Islet of Langerhans (tissue), 1 donor: ENCODE measurements at regions not wholly inside any gene's neighbourhood (a gene's known extent, or its start where the extent isn't known, plus 50 kb on each side); places are given as distances from the start of the nearest gene placed in this dataset.
"Not testable (repeated sequence)": the region's sequence is repeated elsewhere in the genome, so short reads cannot be mapped to it uniquely, and the experiment has no call there.

ENCODE experiments used
- FAIRE-seq: peaks from one replicate; lab custom pipeline; 2011; peaks lifted over from hg19 to GRCh38; lab: Jason Lieb, UNC

DNA sequence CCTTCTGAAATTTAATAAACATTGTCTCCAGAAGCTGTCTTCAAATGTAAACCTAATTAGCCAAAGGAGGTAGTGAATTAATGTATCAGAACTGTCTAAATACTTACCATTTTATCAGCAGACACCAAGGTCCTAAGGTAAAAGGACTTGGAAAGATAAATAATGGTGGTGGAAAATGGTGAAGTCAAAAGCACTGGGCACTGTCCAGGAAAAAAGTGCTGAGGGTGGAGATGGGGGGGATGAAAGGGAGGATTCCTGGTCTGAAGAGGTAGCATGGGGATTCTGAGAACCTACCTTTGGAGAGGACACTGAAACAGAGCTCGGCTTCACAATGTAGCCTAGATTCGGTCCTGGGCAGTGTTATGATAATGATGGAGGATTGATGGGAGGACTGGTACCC lies 149.0 kb upstream of the DPH6 start:
- FAIRE-seq = no peak

DNA sequence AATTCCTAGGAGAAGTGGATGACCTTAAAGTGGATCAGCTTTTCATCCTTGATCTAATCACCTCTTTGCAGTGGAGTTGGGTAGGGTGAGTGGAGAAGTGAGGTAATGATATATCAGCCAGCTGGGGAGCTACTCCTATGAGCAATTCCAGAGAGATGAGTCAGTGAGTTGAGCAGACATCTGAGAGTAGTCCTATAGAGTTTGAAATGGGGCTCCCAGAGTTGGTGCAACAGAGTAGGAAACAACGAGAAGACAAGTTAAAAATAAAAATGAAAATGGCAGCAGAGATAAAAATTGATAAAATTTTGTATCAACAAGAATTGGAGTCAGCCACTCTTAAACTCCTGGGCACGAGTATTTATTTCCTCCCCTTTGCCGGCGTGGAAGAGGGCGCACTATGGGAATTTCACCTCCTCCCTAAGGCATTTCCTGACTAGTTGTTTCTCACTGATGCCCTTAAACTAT lies 150.8 kb upstream of the DPH6 start:
- FAIRE-seq = no peak

DNA sequence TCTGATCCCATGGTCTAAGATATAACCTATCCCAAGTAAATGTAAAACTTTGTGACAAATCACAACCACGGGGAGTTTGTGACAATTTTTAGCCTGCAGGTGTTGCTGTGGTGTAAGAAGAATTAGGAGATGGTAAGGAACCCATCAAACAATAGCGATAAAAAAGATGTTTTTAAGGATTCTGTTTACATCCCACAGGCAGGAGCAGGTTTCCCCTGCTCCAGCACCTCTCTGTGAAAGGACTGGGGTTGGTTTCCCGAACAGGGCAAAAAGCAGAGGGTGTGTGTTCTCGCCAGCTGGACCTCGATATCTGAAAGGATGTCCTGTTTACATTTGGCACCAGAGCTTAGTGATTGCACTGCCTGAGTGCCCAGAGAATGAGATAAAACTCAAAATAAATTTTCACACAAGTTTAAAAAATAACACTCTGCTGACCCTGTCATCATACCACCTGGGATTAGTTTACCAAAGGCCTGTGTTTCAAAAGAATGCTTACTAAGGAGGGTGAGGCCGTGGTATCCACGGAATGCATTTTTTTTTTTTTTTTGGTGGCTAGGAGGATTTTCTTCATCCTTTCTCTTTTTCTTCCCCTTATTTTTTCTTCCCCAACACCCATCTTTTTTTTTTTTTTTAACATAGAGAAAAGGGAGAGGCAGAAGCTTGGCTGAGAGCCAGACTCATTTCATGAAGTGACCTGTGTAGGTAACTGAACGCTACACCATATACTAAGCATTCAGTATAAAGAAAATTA lies 151.8 kb upstream of the DPH6 start:
- peak; percentile 88 for FAIRE-seq

DNA sequence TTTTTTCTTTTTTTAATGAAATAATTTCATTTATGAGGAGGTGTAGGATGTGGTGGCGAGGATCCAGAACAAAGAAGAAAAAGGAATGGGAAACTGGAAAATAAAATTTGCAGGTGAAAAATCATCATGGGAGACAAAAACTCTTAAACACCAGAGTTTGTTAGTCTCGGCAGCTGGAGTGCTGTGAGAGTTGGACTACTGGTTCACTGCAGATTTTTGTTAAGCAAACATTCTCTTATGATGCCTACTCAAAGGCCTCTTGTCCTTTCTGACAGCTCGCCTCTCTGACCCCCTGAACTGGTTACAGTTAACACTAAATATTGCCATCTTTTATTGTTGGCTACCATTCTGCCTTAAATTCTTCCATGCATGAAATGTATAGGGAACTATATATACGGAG lies 152.4 kb upstream of the DPH6 start:
- no peak for FAIRE-seq

DNA sequence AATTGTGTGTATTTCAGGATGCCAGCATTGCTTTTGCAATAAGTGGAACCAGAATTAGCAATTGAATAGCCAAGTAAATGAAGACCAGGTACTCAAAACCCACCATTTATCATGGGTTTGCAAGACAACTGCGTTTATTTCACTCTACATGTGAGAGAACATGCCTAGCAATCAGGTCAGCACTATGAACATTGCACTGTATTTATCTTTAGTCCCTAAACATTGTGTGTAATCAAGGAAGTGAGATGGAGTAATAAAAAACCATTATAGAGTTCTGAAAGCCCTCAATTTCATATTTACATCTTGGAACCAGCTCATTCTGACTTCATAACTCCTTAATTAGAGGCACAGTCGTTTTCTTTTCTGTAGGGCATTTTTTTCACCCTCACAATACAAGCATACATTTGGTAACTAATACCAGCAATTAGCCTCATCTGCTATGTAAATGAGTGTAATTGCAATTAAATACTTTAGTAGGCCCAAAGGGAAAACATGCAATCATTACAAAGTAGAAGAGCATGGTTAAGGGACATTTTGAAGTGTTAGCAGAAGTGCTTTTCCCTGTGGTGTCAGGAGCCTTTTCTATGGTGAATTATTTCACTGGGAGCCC lies 153.1 kb upstream of the DPH6 start:
- FAIRE-seq = peak; percentile 61

DNA sequence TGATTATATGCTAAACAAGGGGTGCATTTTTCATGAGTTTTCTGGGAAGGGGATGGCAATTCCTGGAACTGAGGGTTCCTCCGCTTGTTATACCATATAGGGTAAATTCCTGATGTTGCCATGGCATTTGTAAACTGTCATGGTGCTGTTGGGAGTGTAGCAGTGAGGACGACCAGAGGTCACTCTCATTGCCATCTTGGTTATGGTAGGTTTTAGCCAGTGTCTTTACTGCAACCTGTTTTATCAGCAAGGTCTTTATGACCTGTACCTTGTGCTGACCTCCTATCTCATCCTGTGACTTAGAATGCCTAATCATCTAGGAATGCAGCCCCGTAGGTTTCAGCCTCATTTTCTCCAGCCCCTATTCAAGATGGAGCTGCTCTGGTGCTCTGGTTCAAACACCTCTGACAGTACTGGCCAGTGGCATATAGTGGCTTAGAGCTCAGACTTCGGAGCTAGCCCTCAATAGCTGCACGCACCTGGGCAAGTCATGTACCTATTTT lies 154.2 kb upstream of the DPH6 start:
- FAIRE-seq = not testable (repeated sequence)

DNA sequence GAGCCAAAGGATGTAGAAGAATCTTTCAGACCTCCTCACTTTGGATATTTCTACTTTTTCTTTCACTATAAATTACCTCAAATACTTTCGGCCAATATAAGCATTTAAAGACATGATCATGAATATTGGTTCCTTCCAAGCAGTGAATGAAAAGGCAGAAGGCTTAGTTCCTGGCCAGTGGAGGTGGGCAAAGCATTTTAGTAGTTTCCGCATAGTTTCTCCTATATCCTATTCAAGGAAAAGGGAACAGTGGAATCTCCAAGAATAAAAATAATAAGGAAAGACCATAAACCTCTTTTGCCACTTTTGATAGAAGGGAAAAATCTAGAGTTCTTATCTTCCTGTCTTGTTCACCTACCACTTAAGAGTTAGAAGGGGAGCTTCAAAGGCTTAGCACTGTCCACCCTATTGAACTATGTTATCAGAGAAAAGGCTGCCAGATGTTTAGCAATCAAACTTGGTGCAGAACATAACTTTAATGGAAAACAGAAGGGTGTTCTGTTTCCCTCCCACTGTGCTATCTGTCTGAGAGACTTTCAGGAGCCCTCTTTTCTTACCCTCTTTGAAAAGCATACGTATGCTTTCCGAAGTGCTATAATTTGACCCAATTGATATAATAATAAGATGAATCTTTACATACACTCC lies 155.6 kb upstream of the DPH6 start:
- no peak for FAIRE-seq

DNA sequence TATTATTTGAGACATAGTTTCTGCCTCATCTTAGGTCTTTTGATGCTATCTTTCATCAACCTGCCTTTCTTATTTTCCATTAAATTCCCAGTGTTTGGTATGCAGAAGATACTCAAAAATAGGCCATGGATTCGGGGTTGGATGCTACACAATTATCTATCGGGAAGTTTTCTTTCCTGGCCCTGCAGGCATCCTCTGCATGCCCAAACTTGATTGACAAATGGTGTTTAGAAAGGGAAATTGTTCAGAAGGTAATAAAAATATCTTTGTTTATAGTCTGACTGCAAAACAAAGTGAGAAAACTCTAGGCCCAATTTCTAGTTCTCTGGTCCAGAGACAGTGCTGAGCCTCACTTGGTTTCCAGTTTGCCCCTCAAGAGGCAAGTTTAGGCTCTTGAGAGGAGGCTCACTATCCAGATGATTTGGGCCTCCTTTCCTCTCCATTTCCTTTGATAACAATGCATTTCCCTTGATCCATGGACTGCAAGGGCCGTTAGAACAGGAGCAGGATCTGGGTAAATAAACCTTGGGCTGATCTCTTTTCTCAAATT lies 157.1 kb upstream of the DPH6 start:
- no peak for FAIRE-seq

DNA sequence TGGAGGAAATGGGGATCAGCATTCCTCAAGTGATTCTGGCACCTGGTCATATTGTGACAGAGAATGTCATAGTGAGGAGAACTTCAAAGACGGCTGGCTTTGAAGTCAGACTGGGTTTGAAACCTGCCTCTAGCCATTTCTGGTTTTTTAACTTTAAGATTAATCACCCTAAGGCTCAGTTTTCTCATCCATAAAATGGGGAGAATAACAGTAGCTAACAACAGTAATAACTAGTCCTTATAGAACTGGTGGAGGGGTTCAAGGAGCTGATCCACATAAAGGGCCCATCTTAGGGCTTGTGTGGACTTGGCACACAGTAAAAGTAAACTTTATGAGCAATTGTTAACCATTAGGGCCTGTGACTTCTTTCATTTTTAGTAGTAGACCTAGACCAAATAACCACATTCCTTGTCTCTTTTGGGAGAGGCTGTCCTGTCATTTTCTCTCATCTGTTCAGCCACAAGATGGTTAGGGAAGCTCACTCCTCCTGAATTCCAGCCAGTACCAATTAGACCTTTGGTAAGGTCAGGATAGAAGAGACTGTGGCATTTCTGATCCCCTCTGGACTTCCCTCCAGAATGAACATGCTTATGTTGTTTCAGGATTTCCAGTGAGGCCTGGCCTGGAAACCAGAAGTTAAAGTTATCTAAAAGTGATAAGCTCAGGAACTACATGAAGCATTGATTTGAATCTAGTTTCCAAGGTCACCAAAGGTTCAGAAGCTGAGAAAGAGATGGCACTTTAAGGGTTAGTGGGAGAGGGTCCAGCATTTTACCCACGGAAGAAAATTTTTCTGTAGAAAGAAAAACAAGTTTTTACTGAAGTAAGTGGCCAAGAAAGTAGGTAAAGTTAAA lies 159.3 kb upstream of the DPH6 start:
- FAIRE-seq = no peak

DNA sequence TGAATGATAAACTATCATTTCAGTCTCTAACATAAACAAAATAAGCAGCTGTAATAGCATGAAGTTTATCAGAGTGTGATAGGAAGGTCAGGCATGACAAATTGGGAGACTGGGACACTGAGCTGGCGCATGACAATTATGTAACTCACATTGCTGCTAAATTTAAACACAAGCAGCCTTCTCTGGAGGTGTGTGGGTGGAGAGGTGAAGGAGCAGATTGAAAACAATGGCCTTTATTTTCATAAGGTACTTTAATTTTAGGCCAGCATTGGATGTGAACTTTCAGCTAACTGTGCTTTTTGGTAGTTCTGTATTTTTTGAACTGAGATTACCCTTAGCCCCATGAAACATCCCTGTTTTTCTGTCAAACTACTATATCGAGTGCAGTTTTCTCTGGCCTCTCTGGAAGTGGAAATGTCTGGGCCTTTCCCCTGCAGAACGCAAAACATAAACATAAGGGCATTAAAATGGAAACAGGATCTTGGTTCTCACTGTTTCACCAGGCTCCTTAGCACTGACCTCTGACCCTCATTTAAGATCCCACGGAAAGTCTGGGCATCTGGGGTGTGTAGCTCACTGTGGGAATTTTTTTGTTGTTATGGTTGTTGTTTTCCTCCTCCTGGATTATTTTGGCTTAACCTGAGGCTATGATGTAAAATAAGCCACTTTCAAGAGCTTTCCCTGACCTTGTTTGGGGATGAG lies 160.1 kb upstream of the DPH6 start:
- FAIRE-seq = peak; percentile 88

DNA sequence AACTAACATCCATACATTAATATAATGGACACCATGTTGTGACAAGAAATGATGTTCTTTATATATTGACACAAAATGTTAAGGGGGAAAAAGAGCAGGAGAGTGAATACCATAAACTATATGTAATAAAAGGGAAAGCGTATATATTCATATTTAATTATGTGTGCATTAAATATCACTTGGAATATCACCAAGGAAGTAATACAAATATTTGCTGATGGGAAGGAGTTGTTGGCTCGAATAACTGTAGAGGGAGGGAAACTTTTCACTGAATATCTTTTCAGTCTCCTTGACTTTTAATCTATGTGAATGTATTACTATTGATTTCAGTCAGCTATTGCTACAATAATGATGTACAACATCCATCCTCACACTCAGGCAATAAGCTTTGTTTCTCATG lies 167.0 kb upstream of the DPH6 start:
- no peak for FAIRE-seq

DNA sequence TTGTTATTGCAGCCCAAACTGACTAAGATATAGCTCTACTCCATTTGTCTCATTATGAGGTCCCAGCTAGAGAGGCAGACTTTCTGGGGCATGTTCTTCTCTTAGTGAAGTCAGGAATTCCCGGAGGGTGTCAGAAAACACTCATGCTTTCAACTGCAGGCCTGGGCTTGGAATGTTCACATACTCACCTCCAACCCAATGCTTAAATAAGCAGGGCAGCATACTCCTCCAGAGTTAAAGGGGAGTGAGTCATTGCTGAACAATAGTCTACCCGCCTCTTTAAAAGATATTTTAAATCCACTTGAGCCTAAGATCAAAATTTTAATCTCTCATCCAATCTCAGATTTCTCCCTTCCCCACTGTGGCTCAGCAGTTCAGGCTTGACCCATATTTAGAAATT lies 167.8 kb upstream of the DPH6 start:
- FAIRE-seq = no peak

DNA sequence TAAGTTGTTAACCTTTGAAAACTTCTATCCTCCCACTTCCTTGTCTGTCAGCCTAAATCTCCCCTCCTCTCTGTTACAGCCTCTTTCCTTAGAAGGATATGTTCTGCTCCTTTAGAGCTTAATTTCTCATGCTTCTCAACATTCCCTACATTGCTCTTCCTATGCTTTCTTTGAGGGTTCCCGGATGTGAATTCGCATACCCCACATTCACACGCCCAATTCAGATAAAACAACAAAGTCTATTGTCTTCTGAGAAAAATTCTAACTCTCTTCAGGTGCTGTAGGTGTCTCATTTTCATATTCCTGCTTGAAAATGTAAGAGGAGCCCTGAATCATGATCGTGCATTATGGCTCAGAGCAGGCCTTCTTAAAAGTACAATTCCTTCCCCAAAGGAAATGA lies 171.8 kb upstream of the DPH6 start:
- FAIRE-seq = no peak

DNA sequence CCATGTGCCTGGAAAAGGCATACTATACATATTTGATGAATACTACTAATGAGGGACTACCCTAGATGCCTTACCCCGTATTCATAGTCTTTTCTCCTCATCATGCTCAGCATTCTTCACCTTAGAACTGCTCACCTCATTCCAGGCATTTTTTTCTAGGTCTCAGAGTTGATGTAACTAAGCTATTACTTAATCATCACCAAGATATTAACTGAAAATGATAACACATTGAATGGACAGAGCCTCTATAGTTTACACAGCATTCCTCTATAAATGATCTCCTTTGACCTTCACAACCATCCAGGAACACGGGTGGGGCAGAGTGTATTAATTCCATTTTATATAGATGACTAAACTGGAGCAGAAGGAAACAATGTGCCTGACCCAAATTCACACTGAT lies 174.1 kb upstream of the DPH6 start:
- no peak for FAIRE-seq

DNA sequence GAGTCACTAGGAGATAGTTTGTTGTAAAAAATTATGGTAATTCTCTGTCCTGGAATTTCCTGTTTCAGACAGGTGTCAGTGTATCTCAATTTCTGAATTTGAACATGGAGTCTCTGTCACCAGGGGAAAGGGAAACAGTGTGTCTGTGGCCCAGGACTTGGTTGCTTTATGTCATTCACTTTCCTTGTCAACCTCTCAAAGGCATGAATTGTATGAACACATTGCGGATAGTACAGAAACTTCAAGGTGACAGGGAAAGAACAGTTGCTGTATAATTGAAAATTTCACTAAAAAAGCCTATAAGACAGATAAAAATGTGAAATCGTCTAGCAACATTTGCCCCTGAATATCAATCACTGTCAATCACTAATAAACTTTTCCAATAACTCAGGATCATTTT lies 175.0 kb upstream of the DPH6 start:
- no peak for FAIRE-seq

DNA sequence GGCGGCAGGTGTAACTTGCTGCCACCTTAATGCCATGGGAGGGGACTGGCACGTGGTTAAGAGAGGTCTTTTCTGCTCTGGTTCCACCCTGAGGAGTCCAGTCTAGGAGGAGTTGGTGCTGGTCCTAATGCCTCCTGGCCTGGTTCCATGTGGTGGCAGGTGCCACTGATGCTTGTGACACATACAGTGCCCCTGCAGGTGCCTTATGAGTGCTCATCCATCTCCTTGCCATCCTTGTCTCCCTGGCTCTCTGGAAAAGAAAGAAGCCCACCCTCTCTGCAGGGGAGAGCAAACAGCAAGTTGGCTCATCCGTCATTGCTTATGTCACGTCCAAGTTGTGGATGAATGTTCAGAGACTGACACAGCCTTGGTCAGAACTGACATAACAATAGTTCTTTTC lies 175.8 kb upstream of the DPH6 start:
- no peak for FAIRE-seq

DNA sequence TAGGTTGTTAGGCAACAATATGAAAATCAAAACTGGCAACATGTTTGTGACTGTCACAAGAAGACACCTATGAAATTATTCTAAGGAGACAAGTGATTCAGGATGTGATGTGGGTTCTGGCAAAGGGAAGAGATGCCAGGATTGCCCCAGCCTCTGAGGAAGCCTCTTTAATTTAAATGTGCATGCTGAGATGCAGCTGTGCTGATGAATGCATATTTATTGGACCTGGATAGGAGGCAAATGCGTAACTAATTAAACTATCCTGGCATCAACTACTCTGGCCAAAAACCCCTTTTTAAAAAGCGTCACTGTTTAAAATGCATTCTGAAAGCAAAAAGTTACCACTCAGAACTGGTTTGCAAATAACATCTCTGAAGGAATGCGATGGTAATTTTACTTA lies 176.5 kb upstream of the DPH6 start:
- FAIRE-seq = no peak

DNA sequence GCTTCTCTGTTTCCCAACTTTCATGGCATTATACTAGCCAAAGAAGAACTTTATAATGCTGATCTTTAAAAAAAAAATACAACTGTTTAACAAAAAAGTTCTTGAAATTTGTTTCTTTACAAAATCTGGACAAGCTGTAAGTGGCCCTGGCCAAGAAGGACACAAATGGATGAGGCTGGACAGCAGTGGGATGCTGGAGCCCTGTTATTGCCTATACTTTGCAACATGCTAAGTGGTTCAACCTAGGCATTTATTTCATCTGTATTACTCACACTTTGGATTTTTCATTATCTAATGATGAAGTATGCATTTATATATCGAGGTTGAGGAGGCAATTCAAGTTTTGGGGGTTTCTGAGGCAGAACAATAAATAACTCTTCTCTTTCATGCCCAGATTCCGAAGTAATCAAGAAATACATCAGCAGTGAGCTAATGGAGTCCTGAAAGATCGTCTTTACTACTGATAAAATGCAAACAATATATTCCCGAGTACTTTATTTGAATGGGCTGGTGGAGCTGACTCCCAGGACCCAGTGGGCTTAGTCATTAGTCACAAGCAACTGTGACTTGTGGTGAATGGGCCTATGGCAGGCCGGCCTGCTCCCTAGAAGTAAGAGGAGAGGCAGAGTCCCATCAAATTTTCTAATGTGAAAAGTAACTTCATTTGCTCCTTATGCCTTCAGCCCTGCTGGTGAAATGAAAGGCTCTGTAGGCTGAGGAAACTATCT lies 177.3 kb upstream of the DPH6 start:
- no peak for FAIRE-seq

DNA sequence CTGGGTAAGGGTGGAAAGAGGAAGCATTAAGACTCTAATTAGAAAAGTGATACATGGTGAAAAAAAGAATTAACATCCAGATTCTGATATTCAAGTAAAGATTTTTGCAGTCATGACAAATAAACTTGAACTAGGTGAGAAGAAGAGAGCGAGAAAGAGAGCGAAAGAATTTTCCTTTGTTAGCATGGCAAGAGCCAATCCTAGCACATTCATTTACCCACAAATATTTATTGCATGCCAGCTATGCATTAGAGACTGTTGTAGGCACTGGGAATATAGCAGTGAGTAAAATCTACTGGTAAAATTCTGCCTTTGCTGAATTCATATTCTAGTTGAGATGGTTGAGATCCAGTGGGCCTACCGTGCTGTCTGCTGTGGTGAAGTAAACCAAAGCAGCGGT lies 177.9 kb upstream of the DPH6 start:
- FAIRE-seq = no peak

DNA sequence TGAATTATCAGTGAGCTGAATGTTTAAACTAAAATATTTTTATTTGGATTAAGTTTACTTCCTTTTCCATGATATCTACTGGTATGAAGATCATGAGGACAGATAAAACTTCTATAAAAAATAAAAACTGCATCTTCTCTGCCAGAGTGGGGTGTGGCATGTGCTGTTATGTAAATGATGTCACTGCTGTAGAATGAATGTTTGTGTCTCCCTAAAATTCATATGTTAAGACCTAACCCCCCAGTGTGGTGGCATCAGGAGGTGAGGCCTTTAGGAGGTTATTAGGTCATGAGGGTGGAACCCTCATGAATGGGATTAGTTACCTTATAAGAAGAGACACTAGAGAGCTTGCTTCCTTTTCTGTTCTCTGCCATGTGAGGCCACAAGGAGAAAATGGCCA lies 178.7 kb upstream of the DPH6 start:
- FAIRE-seq = no peak

DNA sequence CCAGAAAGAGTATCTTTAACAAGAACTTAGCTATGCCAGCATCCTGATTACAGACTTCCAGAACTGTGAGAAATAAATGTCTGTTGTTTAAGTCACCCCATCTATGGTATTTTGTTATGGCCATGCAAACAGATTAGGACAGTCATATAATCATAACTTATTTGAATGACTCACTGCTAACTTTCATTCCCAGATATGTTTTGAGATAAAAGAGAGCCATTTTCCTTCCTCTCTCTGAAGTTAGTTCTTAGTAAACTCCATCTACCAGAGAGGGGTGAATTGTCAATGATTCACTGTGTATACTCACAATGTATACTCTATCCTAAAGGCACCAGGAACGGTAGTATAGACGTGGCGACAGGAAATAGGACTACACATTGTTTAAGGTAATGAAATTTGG lies 179.4 kb upstream of the DPH6 start:
- no peak for FAIRE-seq
